HepG2 (cell line): ENCODE measurements at regions not wholly inside any gene's neighbourhood (a gene's known extent, or its start where the extent isn't known, plus 50 kb on each side); places are given as distances from the start of the nearest gene placed in this dataset.

Source experiments
- HCFC1 ChIP-seq: fragments of 150-350 bp; IDR thresholded peaks from 2 replicates; pipeline ENCODE4 v1.6.1; 2014; ENCODE audit warnings: low read depth, low read length
- HDAC2 ChIP-seq: sonication (generic); formaldehyde crosslinking; IDR thresholded peaks from 2 replicates; pipeline ENCODE4 v1.4.0; 2020; ENCODE audit warnings: missing genetic modification reagents
- HNRNPL ChIP-seq: fragments of 200-400 bp; formaldehyde crosslinking; IDR thresholded peaks from 2 replicates; pipeline ENCODE4 v1.6.1; 2017; ENCODE audit warnings: mild to moderate bottlenecking, low read depth, low read length
- MAFG ChIP-seq: sonication (generic); formaldehyde crosslinking; IDR thresholded peaks from 2 replicates; pipeline ENCODE4 v1.5.1; 2020; ENCODE audit warnings: mild to moderate bottlenecking, missing genetic modification reagents
- NR2F2 ChIP-seq: IDR thresholded peaks from 2 replicates; pipeline ENCODE4 v1.6.1; 2012; ENCODE audit warnings: low read depth, inconsistent platforms, borderline replicate concordance
- PHF5A ChIP-seq: IDR thresholded peaks from one replicate; pipeline ENCODE4 v1.6.1; 2018; ENCODE audit warnings: low read depth, missing genetic modification reagents; ENCODE audit not compliant: unreplicated experiment
- RBFOX2 ChIP-seq: fragments of 200-400 bp; formaldehyde crosslinking; IDR thresholded peaks from 2 replicates; pipeline ENCODE4 v1.6.1; 2017; ENCODE audit warnings: low read depth, mild to moderate bottlenecking, low read length
- SP1 ChIP-seq, 2 experiments: fragments of 450-650 bp in 1 of 2; sonication (generic) in 1 of 2; formaldehyde crosslinking in 1 of 2; IDR thresholded peaks; 2 replicates each; pipeline versions ENCODE4 v1.4.0 to v1.6.1; 2016 to 2020; ENCODE audit warnings: missing genetic modification reagents in 1 of 2
- ZMYM3 ChIP-seq: sonication (generic); formaldehyde crosslinking; IDR thresholded peaks from 2 replicates; pipeline ENCODE4 v1.5.1; 2020; ENCODE audit warnings: mild to moderate bottlenecking, missing genetic modification reagents
- ZNF282 ChIP-seq: fragments of 450-650 bp; IDR thresholded peaks from 2 replicates; pipeline ENCODE4 v1.6.1; 2018; ENCODE audit not compliant: partially characterized antibody
- ZNF841 ChIP-seq: sonication (generic); formaldehyde crosslinking; IDR thresholded peaks from 2 replicates; pipeline ENCODE4 v1.8.1; 2023; ENCODE audit warnings: missing genetic modification reagents, borderline replicate concordance
- TF ChIP-seq, protein P1 (sequence below): sonication (generic); formaldehyde crosslinking; IDR thresholded peaks from 2 replicates; pipeline ENCODE4 v1.5.0; 2020; ENCODE audit warnings: mild to moderate bottlenecking, missing genetic modification reagents, moderate library complexity

DNA sequence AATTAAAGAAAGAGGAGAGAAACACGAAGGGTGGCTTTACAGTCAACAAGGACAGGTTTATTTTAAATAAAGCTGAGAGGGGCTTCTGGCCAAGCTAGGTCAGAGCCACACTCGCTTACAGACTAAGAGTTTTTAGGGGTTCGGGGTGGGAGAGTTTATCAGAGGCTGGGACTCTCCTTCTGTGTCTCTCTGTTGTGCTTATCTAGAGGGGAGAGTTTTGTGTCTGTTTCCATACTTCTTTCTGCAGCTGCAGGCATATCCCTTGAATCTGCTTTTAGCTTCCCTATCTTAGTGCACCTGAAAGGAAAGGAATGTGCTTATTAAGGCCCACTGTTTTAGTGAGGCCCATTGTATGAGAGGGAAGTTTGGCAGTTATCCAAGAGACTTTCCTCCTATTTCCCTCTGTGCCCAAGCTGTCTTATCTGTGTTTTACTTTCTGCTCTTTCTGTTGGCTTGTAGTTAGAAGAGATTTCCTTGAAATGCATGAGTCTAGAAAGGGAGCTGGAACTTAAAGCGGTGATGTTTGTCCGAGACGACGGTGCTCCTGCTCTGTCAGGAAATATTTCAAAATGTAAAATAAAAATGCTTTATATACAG, 275.3 kb downstream of the KCTD12 start:
- TF ChIP-seq PHF5A (CRISPR knock-in tag) (no peak), ZNF282 (no peak), RBFOX2 (no peak), ZMYM3 (CRISPR knock-in tag) (no peak), HCFC1 (no peak), MAFG (no peak), NR2F2 (no peak), SP1 (IDR thresholded peaks at IDR 0.05) (no peak), SP1 (CRISPR knock-in tag; IDR thresholded peaks at IDR 0.05) (no peak), ZNF841 (no peak), HDAC2 (no peak), HNRNPL (no peak)
- TF ChIP-seq, protein P1, sequence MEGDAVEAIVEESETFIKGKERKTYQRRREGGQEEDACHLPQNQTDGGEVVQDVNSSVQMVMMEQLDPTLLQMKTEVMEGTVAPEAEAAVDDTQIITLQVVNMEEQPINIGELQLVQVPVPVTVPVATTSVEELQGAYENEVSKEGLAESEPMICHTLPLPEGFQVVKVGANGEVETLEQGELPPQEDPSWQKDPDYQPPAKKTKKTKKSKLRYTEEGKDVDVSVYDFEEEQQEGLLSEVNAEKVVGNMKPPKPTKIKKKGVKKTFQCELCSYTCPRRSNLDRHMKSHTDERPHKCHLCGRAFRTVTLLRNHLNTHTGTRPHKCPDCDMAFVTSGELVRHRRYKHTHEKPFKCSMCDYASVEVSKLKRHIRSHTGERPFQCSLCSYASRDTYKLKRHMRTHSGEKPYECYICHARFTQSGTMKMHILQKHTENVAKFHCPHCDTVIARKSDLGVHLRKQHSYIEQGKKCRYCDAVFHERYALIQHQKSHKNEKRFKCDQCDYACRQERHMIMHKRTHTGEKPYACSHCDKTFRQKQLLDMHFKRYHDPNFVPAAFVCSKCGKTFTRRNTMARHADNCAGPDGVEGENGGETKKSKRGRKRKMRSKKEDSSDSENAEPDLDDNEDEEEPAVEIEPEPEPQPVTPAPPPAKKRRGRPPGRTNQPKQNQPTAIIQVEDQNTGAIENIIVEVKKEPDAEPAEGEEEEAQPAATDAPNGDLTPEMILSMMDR (CRISPR knock-in tag): no peak
